Stomach (tissue), 4 donors: ENCODE measurements at regions not wholly inside any gene's neighbourhood (a gene's known extent, or its start where the extent isn't known, plus 50 kb on each side); places are given as distances from the start of the nearest gene placed in this dataset.

Source experiments
- POLR2AphosphoS5 ChIP-seq, 3 donors: sonication (generic); formaldehyde crosslinking; IDR thresholded peaks; one replicate each; pipeline ENCODE4 v1.6.1; 2016; ENCODE audit warnings: antibody characterized with exemption in 3 of 3
- TF ChIP-seq, protein P1 (sequence below), 7 experiments: fragments of 450-650 bp in 4 of 7; fragments of 200-600 bp in 3 of 7; sonication (generic) in 3 of 7; IDR thresholded peaks; one replicate each; pipeline ENCODE4 v1.5.1; 2016 to 2019; ENCODE audit warnings: antibody characterized with exemption in 7 of 7, control low read depth in 2 of 7, mild to moderate bottlenecking in 1 of 7

DNA sequence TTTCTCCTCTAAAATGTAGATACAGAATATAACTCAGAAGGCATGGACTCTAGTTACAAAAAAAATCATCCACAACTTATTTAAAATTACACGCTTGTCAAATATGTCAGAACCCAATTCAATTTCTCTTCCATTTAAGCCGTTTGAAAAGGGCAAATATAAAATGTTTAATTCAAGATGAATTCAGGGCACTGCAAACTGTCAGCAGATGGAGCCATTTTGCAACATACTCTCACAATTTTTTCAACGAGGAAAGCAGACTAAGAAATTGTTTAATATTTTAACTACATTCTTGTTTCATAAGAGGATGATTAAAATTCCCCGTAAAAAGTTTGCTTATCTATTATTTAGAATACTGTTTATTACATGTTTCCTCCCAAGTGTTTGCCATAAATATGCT, 321.3 kb upstream of the CPXCR1 start:
- TF ChIP-seq, protein P1, sequence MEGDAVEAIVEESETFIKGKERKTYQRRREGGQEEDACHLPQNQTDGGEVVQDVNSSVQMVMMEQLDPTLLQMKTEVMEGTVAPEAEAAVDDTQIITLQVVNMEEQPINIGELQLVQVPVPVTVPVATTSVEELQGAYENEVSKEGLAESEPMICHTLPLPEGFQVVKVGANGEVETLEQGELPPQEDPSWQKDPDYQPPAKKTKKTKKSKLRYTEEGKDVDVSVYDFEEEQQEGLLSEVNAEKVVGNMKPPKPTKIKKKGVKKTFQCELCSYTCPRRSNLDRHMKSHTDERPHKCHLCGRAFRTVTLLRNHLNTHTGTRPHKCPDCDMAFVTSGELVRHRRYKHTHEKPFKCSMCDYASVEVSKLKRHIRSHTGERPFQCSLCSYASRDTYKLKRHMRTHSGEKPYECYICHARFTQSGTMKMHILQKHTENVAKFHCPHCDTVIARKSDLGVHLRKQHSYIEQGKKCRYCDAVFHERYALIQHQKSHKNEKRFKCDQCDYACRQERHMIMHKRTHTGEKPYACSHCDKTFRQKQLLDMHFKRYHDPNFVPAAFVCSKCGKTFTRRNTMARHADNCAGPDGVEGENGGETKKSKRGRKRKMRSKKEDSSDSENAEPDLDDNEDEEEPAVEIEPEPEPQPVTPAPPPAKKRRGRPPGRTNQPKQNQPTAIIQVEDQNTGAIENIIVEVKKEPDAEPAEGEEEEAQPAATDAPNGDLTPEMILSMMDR (IDR thresholded peaks at IDR 0.05), result peak in 1 of 7 experiments; percentile 32
- TF ChIP-seq POLR2AphosphoS5 (IDR thresholded peaks at IDR 0.05), result no peak
